GM04504 (cell line): ENCODE measurements at regions not wholly inside any gene's neighbourhood (a gene's known extent, or its start where the extent isn't known, plus 50 kb on each side); places are given as distances from the start of the nearest gene placed in this dataset.

Source experiments
- DNase-seq: peaks from one replicate; pipeline ENCODE4 v3.0.0-alpha.2; 2012; ENCODE audit warnings: low read depth

GRCh38 chr9:120212153-120212852, 367.7 kb downstream of the CDK5RAP2 start:
- DNase-seq, result no peak

GRCh38 chr9:120210274-120210673, 369.7 kb downstream of the CDK5RAP2 start:
- DNase-seq, result no peak

GRCh38 chr9:120202856-120203654, 376.9 kb downstream of the CDK5RAP2 start:
- no peak for DNase-seq

GRCh38 chr9:120198027-120198426, 381.9 kb downstream of the CDK5RAP2 start:
- DNase-seq, result no peak

GRCh38 chr9:120197605-120198004, 382.4 kb downstream of the CDK5RAP2 start:
- DNase-seq, result no peak

- DNase-seq, result no peak
Observed at GRCh38 chr9:120191141-120191540, 388.8 kb downstream of the CDK5RAP2 start.

GRCh38 chr9:120187758-120188157, 392.2 kb downstream of the CDK5RAP2 start:
- DNase-seq, result no peak

- DNase-seq, result no peak
Observed at GRCh38 chr9:120186276-120186675, 393.7 kb downstream of the CDK5RAP2 start.

- DNase-seq, result no peak
Observed at GRCh38 chr9:120184266-120184665, 395.7 kb downstream of the CDK5RAP2 start.

GRCh38 chr9:120183615-120184014, 396.4 kb downstream of the CDK5RAP2 start:
- DNase-seq, result no peak

- no peak for DNase-seq
Observed at GRCh38 chr9:120182011-120182410, 398.0 kb downstream of the CDK5RAP2 start.

GRCh38 chr9:120177121-120177520, 402.8 kb downstream of the CDK5RAP2 start:
- DNase-seq, result no peak

- no peak for DNase-seq
Observed at GRCh38 chr9:120175031-120175430, 404.9 kb downstream of the CDK5RAP2 start.

- DNase-seq, result no peak
Observed at GRCh38 chr9:120161776-120162175, 418.2 kb downstream of the CDK5RAP2 start.

- no peak for DNase-seq
Observed at GRCh38 chr9:120158221-120158620, 421.7 kb downstream of the CDK5RAP2 start.

- no peak for DNase-seq
Observed at GRCh38 chr9:120156376-120156775, 423.6 kb downstream of the CDK5RAP2 start.

GRCh38 chr9:120153258-120153657, 426.7 kb downstream of the CDK5RAP2 start:
- no peak for DNase-seq

- no peak for DNase-seq
Observed at GRCh38 chr9:120152295-120152694, 427.7 kb downstream of the CDK5RAP2 start.

GRCh38 chr9:120151806-120152205, 428.2 kb downstream of the CDK5RAP2 start:
- no peak for DNase-seq

- DNase-seq, result no peak
Observed at GRCh38 chr9:120151149-120151548, 428.8 kb downstream of the CDK5RAP2 start.

GRCh38 chr9:120138955-120139354, 441.0 kb downstream of the CDK5RAP2 start:
- no peak for DNase-seq

GRCh38 chr9:120137186-120137840, 442.7 kb downstream of the CDK5RAP2 start:
- no peak for DNase-seq

GRCh38 chr9:120136696-120137095, 443.3 kb downstream of the CDK5RAP2 start:
- no peak for DNase-seq
